Stimulated activated naive B cell treated with anti-CD40 and anti-IgM and Interleukin-4, amounts not matched to agents 10 μg/mL and 1 μg/mL and 100 μg/mL, for 72 hours (primary cell): ENCODE measurements at regions not wholly inside any gene's neighbourhood (a gene's known extent, or its start where the extent isn't known, plus 50 kb on each side); places are given as distances from the start of the nearest gene placed in this dataset.
"Not testable (repeated sequence)": the region's sequence is repeated elsewhere in the genome, so short reads cannot be mapped to it uniquely, and the experiment has no call there.

Experiments
- ATAC-seq, 2 donors: fragments of 150-1000 bp; cut with Tn5 transposase; replicated peaks; 2 replicates each; pipeline ENCODE4 v1.10.0; 2021; ENCODE audit warnings: moderate library complexity in 1 of 2
- DNase-seq: peaks from one replicate; pipeline ENCODE4 v3.0.0; 2021
- H3K27ac Mint-ChIP-seq: one replicate; pipeline ENCODE4 v1.8.0; 2022; ENCODE audit warnings: mild to moderate bottlenecking, mixed read lengths
- H3K27me3 Mint-ChIP-seq, 2 donors: one replicate each; pipeline ENCODE4 v1.8.0; 2022; ENCODE audit warnings: mixed read lengths in 2 of 2
- H3K36me3 Mint-ChIP-seq, 2 donors: one replicate each; pipeline ENCODE4 v1.8.0; 2022; ENCODE audit warnings: mixed read lengths in 2 of 2, mild to moderate bottlenecking in 1 of 2
- H3K4me1 Mint-ChIP-seq, 2 donors: one replicate each; pipeline ENCODE4 v1.8.0; 2022; ENCODE audit warnings: mixed read lengths in 2 of 2, mild to moderate bottlenecking in 1 of 2
- H3K4me3 Mint-ChIP-seq, 2 donors: one replicate each; pipeline ENCODE4 v1.8.0; 2022; ENCODE audit warnings: mild to moderate bottlenecking in 2 of 2, mixed read lengths in 2 of 2, moderate library complexity in 1 of 2
- H3K9me3 Mint-ChIP-seq, 2 donors: one replicate each; pipeline ENCODE4 v1.8.0; 2022; ENCODE audit warnings: mixed read lengths in 2 of 2, mild to moderate bottlenecking in 1 of 2

DNA sequence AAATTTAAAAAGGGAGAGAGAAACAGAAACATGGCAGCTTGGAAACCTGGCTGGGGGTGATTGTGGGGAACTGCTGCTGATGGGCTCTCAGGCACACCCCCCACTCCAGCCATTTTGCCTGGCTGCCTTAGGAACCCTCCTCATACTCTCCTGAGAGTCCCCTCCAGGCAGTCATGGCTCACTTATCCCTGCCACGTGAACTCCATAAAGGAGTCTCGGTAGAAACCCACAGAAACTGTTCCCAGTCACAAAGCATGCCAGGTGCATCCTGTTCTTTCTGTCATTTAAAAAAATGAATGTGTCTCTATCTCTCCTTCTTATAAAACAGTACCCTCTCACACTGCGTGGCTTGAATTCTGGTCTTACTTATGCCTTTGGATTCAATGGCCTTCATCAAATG is 242.8 kb downstream of the ZNF479 start:
- H3K27me3 Mint-ChIP-seq, H3K4me3 Mint-ChIP-seq: not testable (repeated sequence)

DNA sequence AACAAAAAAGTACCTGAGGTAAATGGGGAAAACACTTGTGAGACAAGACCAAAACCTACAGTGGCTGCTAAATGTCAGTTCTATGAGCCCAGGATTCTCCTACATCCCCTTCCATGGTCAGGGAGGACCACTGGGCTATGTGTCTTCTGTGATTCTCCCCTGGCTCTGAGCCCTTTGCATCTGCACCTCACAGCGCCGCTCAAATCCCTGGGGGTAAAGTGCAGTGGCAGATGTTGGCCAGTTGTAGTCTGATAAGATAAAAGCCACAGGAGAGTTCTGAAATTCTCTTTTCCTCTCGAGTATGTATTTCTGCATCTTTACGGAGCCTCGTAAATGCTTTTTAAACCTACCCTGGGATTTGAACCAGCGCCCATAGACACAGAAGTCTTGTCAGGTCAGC is 247.1 kb downstream of the ZNF479 start:
- not testable (repeated sequence) for H3K36me3 Mint-ChIP-seq, H3K27me3 Mint-ChIP-seq, DNase-seq, H3K4me3 Mint-ChIP-seq, H3K4me1 Mint-ChIP-seq, H3K9me3 Mint-ChIP-seq, H3K27ac Mint-ChIP-seq
- ATAC-seq, result peak in 1 of 2 donors; percentile 45

More for the DNA sequence above, 242.8 kb downstream of the ZNF479 start:
- not testable (repeated sequence) for H3K27ac Mint-ChIP-seq, H3K9me3 Mint-ChIP-seq, DNase-seq, H3K4me1 Mint-ChIP-seq, ATAC-seq, H3K36me3 Mint-ChIP-seq

DNA sequence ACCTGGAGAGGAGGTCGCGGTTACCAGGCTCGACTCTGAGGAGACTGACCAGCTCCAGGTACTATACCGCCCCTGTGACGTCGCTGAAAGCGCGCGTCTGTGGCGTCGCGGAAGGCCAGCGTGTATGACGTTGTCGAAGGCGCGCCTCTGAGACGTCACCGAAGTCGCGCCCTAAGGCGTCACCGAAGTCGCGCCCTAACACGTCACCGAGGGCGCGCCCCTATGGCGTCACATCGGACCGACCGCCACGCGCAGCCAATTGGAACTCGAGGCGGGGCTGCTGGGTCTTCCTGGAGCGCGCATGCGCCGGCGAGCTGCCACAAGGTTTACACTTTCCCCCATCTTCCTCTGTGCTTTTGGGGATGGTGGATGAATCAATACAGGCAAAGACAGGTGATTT is 249.9 kb downstream of the ZNF479 start:
- not testable (repeated sequence) for H3K27me3 Mint-ChIP-seq, H3K27ac Mint-ChIP-seq, ATAC-seq, H3K9me3 Mint-ChIP-seq, H3K36me3 Mint-ChIP-seq, H3K4me3 Mint-ChIP-seq, H3K4me1 Mint-ChIP-seq, DNase-seq
